ENCODE measurements at regions not wholly inside any gene's neighbourhood (a gene's known extent, or its start where the extent isn't known, plus 50 kb on each side); places are given as distances from the start of the nearest gene placed in this dataset.

DNA sequence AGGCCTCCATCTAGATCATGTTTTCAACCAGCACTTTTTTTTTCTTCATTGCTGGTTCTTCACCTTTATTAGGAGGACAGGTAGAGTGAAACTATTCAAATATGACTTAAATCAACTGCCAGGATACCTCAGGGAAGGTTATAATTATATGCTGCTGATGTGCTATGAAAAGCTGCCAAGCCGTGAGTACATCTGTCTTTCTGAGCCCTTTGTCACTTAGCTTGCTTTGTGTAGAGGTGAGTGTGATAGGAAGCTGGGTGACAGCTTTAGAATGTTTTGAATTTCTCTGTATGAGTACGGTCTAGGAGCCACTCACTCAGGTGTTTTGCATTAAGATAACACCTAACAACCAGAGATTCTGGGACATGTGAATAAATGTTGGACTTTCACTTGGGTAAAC lies 365.2 kb downstream of the OTUD1 start:
- TF ChIP-seq, protein P1, sequence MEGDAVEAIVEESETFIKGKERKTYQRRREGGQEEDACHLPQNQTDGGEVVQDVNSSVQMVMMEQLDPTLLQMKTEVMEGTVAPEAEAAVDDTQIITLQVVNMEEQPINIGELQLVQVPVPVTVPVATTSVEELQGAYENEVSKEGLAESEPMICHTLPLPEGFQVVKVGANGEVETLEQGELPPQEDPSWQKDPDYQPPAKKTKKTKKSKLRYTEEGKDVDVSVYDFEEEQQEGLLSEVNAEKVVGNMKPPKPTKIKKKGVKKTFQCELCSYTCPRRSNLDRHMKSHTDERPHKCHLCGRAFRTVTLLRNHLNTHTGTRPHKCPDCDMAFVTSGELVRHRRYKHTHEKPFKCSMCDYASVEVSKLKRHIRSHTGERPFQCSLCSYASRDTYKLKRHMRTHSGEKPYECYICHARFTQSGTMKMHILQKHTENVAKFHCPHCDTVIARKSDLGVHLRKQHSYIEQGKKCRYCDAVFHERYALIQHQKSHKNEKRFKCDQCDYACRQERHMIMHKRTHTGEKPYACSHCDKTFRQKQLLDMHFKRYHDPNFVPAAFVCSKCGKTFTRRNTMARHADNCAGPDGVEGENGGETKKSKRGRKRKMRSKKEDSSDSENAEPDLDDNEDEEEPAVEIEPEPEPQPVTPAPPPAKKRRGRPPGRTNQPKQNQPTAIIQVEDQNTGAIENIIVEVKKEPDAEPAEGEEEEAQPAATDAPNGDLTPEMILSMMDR (conservative IDR thresholded peaks at IDR 0.05), result no peak
- H3K4me3 Mint-ChIP-seq, result no peak overlapping the region
- no peaks in the 10 kb centered on the region for H3K9me3 Mint-ChIP-seq
- H3K4me1 Mint-ChIP-seq (ENCODE audit: unreplicated experiment), result no peaks in the 10 kb centered on the region
- DNase-seq (ENCODE audit: extremely low spot score, unreplicated experiment), result no peak
- no peak overlapping the region for H3K27ac Mint-ChIP-seq
- no peaks in the 10 kb centered on the region for H3K36me3 Mint-ChIP-seq
- no peaks in the 10 kb centered on the region for H3K27me3 Mint-ChIP-seq

- H3K4me1 Mint-ChIP-seq (ENCODE audit: unreplicated experiment), result peaks cover 3% of the 10 kb centered on the region
- no peak overlapping the region for H3K27ac Mint-ChIP-seq
- no peaks in the 10 kb centered on the region for H3K36me3 Mint-ChIP-seq
- H3K9me3 Mint-ChIP-seq, result no peaks in the 10 kb centered on the region
- peaks cover 3% of the 10 kb centered on the region for H3K27me3 Mint-ChIP-seq
- TF ChIP-seq, protein P1 (conservative IDR thresholded peaks at IDR 0.05), result no peak
- DNase-seq (ENCODE audit: extremely low spot score, unreplicated experiment), result no peak
- no peak overlapping the region for H3K4me3 Mint-ChIP-seq
Measured at GRCh38 chr10:23813687-23814086, 374.8 kb downstream of the OTUD1 start.

DNA sequence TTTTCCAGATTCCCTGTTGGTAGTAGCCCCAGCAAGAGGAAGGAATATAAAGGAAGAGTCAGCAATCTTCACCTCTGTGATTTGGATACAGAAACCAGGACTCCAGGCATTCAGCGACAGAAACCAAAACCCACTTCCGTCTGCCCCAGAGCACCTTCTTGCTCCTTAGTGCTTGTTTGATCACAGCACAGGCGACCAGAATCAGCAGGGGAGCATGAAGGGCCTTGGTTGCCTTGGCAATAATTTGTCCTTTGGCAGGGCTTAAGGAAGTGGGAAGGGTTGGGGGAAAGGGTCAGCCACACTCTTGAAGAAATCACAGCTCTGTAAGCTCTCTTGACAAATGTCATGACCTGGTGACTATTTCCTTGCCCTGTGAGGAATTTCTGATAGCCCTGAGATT lies 379.6 kb downstream of the OTUD1 start:
- no peaks in the 10 kb centered on the region for H3K36me3 Mint-ChIP-seq
- H3K27me3 Mint-ChIP-seq, result no peaks in the 10 kb centered on the region
- no peak for DNase-seq (ENCODE audit: extremely low spot score, unreplicated experiment)
- H3K9me3 Mint-ChIP-seq, result no peaks in the 10 kb centered on the region
- no peak overlapping the region for H3K27ac Mint-ChIP-seq
- no peak overlapping the region for H3K4me3 Mint-ChIP-seq
- TF ChIP-seq, protein P1 (conservative IDR thresholded peaks at IDR 0.05), result no peak
- H3K4me1 Mint-ChIP-seq (ENCODE audit: unreplicated experiment), result peaks cover 6% of the 10 kb centered on the region

DNA sequence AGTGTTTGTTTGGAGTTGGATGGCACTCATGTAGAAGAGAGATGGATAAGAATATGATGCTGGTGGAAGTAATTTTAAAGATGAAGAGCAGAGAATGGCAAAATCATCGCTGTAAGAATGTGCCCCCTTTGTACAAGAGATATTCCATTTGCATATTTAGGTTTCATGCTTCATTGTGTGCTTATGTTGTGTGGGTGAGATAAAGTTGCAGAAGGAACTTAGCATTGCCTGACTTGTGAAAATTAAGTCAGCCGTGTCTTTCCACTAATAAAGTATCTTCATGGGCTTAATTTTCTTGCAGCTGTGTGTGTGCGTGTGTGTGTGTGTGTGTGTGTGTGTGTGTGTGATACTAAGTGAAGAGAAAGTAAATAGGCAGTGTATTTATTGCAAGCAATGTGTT lies 381.9 kb downstream of the OTUD1 start:
- H3K27ac Mint-ChIP-seq, result no peak overlapping the region
- no peaks in the 10 kb centered on the region for H3K9me3 Mint-ChIP-seq
- DNase-seq (ENCODE audit: extremely low spot score, unreplicated experiment), result no peak
- no peaks in the 10 kb centered on the region for H3K27me3 Mint-ChIP-seq
- H3K4me1 Mint-ChIP-seq (ENCODE audit: unreplicated experiment), result peaks cover 6% of the 10 kb centered on the region
- H3K4me3 Mint-ChIP-seq, result no peak overlapping the region
- H3K36me3 Mint-ChIP-seq, result no peaks in the 10 kb centered on the region
- TF ChIP-seq, protein P1 (conservative IDR thresholded peaks at IDR 0.05), result no peak

DNA sequence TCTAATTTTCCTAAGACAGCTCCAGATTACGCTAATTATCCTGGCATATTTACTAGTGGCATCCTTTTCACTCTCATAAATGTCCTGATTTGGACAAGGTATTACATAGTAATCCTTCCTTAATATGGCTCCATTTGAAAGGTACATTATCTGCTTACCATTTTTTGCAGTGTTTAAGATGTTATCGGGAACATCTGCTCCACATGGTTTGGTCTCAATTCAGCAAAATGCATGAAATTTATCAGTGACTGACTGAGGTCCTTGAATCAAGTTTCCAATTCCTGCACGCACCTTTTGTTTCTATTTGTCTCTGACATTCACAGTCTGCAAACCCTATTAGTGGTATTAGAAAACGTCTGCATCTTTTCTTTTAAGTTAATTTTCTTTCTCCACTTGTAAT lies 384.1 kb upstream of the KIAA1217 start:
- no peak for DNase-seq (ENCODE audit: extremely low spot score, unreplicated experiment)
- TF ChIP-seq, protein P1 (conservative IDR thresholded peaks at IDR 0.05), result no peak
- no peaks in the 10 kb centered on the region for H3K27me3 Mint-ChIP-seq
- H3K4me1 Mint-ChIP-seq (ENCODE audit: unreplicated experiment), result no peaks in the 10 kb centered on the region
- no peak overlapping the region for H3K27ac Mint-ChIP-seq
- H3K4me3 Mint-ChIP-seq, result no peak overlapping the region
- no peaks in the 10 kb centered on the region for H3K9me3 Mint-ChIP-seq
- no peaks in the 10 kb centered on the region for H3K36me3 Mint-ChIP-seq

DNA sequence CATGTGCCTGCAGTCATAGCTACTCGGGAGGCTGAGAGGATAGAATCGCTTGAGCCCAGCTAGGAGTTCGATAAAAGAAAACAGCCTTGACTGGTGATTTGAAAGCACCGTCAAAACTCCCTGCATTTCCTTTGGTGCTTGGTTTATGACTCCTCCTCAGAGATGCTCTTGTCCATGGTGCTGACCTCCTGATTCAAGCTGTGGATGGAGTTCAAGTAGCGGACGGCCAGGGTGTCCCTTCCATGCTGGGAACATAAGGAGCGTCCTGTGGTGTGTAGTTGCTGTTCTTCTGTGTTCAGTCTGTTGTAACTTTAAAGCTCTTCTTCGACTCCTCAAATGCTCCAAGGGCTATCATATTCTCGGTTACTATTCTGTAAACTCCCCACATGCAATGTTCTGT lies 382.5 kb upstream of the KIAA1217 start:
- peaks cover 3% of the 10 kb centered on the region for H3K27me3 Mint-ChIP-seq
- TF ChIP-seq, protein P1 (conservative IDR thresholded peaks at IDR 0.05), result no peak
- H3K36me3 Mint-ChIP-seq, result no peaks in the 10 kb centered on the region
- H3K27ac Mint-ChIP-seq, result no peak overlapping the region
- H3K4me1 Mint-ChIP-seq (ENCODE audit: unreplicated experiment), result no peaks in the 10 kb centered on the region
- no peak for DNase-seq (ENCODE audit: extremely low spot score, unreplicated experiment)
- no peak overlapping the region for H3K4me3 Mint-ChIP-seq
- H3K9me3 Mint-ChIP-seq, result no peaks in the 10 kb centered on the region

All from type B pancreatic cell (in vitro differentiated cells).